Embryonic facial prominence (tissue), 1 donor: ENCODE measurements at regions not wholly inside any gene's neighbourhood (a gene's known extent, or its start where the extent isn't known, plus 50 kb on each side); places are given as distances from the start of the nearest gene placed in this dataset.

Experiments
- DNase-seq: peaks from one replicate; pipeline ENCODE4 v3.0.0-alpha.2; 2016; ENCODE audit errors: extremely low spot score

DNA sequence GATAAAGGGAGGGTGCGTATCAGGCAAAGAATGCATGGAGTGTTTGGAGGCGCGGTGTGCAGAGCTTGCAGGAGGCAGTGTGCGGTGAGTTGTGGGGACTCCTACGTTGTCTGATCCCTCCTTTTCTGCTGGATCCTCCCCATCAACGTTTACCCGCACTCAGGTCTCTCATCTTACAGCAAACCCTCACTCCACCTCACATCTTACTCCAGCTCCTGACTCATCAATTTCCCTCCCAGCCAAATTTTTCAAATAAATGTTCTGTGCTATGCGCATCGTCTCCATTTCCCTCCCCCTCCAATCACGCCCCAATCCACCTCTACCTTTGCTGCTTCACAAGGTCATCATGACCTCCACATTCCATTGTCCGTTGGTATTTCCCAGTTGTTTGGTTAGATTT lies 138.9 kb upstream of the KLF4 start:
- no peak for DNase-seq

DNA sequence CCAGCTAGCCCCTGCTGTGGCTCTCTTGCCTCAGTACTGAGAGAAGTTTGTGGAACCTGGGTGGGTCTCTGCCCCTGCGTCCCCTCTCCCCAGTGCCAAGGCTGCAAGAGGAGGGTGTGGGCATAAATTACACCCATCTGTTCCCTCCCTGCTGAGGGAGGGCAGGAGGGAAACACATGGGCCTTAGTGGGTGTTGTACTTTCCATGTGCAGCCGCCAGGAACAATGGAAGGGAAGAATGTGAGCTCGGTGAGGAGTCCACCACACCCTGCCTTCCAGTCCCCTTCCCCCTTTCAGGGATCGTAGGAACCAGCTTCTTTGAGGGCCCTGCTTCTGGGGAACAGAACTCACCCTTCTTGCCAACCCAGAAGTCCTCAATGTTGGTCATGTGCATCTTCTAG lies 138.2 kb upstream of the KLF4 start:
- no peak for DNase-seq

DNA sequence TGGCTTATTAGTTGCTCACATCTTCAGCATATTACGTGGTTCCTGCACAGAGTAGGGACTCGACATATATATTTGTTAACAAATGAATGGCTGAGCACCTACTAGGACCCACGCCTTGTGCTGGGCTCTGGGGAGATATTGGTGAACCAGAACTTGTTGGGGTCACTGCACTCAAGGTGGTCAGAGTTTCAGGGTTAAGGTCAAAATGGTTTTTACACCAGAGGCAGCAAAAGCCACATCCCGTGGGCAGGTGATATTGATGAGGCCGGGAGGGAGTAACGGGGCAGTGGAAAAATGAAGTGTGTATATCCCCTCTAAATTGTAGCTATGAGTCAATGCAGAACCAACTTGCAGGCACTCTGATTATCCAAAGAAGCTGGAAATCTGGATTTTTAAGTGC lies 136.5 kb upstream of the KLF4 start:
- no peak for DNase-seq

DNA sequence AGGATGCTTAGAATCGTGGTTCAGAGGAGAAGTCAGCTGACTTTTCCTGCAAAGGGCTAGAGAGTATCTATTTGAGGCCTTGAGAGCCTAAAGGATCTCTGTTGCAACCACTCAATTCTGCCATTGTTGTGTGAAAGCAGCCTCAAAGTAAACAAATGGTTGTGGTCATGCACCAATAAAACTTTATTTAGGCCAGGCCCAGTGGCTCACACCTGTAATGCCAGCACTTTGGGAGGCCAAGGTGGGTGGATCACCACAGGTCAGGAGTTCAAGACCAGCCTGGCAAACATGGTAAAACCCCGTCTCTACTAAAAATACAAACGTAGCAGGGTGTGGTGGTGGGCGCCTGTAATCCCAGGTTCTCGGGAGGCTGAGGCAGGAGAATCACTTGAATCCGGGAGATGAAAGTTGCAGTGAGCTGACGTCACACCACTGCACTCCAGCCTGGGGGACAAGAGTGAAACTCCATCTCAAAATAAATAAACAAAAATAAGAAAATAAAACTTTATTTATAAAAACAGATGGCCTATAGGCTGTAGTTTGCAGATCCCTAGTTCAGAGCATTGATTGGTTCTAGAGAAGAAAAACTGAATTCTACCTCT lies 135.9 kb upstream of the KLF4 start:
- DNase-seq = no peak

DNA sequence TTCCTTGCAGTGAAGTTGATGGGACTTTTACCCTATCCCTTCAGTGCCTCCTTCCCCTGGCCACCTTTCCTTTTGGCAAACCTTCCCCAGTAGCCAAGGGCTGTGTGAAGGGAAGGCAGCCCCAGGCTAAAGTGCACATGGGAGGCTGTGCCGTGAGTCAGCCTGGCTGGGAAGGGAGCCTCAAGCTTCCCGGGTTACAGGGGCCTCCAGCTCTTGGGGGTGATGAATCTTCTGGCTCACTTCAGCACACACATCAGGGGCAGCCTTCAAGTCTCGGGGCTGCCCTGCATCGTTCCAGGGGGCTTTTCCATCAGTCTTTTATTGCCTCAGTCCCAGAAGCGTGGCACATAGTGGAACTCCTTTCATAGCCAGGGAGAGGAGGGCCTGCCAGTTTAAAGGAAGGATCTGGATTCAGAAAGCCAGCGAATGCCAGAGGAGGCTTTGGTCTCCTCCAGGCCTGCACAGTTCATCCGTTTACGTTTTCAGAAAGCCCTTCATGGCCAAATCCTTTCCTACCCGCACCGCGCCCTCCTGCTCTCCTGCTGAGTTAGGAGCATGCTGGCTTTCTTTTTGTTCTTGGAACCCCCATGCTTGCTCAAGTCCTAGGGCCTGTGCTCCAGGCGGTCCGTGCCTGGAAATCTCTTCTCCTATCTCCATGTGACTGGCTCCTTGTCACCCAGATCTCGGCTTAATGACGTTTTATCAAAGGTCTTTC lies 134.8 kb upstream of the KLF4 start:
- DNase-seq = no peak

DNA sequence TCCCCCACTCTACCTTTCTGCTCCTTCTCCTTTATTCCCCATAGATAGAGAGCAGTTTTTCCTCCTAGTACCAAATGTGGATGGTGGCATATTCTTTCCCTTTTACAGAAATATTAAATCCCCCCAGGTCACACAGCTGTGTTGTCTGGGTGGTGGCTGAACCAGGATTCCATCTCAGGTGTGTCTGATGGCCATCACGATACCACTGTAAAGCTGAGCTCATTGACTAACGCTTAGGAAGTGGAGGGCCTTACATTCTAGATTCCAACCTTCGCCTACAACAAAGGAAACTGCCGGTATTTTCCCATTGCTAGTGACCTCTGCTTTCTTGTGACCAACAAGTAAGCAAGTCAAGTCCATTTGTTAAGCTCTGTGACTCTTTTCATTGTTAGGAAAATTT lies 131.9 kb upstream of the KLF4 start:
- DNase-seq = no peak

DNA sequence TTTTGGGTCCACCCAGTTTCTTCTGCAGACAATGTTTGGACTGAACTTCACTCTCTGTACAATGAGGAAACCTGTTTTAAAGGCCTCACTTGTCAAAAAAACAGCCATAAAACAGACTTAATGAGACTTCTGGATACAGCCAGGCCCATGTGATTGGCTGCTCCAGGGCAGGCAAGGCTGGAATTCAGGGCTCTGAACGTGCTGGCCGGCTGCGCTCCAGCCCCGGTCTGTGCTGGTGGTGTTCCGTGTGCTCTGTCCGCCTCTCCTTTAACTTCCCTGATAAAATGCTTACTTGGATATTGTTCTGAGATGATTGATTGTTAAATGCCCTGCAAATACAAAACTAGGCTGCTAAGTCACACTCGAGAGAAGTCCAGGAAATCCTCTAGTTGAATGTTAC lies 131.2 kb upstream of the KLF4 start:
- no peak for DNase-seq

DNA sequence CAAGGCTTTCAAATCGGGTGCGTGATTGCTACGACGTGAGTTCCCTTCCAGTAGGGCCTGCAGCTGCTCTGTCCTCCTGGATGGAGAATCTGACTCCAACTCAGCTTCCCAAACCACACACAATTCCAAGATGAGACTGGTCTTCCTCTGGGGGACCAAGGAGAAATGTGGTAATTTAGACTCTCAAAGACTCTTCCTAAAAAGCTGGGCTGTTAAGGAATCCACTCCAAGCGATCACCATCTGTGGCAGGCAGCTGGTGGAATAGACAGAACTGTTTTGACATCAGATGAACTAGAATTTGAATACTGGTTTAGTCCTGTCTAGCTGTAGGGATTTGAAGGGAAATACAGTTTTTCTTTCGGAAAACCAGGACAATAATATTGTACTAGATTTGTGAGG lies 130.7 kb upstream of the KLF4 start:
- DNase-seq = no peak

DNA sequence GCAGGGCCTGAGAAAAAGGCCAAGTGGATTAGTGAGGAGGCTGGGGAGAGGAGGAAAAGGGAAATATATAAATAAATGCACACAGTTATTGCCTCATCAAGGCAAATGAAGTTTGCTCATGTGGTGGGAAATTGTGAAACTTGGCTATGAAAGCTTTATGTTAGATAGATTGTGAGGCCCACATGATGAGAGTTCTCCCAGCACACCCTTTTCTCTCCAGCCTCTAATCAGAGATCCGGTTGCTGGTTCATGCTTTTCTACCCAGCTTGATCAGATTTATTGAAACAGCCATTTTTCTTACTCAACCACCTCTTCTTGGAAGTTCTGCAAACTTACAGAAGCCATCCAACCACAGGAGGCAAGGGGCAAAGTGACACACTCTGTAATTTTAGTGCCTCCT lies 125.8 kb upstream of the KLF4 start:
- DNase-seq = no peak

DNA sequence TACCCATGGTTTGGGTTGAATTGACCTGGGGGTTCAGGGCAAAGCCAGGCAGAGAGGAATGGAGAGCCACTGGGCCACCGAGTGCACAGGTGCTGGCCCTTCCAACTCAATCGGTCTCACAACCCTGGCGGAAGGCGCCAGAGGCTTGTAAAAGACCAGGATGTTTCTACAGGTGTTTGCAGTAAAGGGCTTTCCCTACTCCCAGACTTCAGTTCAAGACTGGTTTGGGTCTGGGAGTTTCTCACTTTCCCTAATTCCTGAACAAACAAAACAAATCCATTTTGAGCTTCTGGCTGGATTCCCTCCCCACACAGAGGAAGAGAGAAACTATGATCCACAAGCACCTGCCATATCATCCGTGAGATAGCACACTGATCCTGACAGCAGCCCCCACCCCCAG lies 125.2 kb upstream of the KLF4 start:
- DNase-seq = no peak

DNA sequence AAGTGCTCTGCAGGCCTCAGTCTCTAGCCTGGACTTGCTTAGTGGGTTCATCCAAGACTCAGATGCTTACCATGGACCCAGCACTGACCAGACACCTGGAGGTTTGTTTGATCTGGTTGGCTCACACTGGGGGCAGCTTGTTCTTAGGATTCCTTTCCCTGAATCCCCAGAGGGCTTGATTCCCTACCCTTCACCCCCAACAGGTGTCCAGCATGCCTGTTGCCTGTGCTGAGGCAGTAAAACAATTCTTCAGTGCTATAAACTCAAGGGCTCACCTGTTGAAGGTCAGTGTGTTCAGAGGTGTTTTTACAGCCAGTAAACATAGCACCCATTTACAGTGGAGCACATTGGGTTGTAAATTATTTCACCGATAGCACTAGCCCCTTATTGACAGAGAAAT lies 123.8 kb upstream of the KLF4 start:
- no peak for DNase-seq

DNA sequence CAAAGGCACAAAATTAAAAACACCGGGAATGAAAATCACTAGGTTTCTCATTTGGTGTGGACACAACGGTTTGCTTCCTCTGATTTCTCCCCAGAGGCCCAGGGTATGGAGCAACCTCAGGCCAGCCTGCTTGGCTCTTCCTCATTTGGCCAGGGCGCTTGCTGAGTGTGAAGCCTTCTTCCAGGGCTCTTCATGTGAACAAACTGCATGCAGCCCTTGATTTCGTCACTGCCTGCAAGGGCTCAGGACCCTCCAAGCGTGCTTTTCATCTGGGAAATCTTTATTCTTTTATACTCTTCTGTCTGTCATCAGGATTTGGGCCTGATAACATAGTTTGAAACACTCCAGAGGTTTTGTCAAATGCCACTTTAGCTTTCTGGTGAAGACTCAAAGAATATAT lies 122.6 kb upstream of the KLF4 start:
- DNase-seq = no peak

DNA sequence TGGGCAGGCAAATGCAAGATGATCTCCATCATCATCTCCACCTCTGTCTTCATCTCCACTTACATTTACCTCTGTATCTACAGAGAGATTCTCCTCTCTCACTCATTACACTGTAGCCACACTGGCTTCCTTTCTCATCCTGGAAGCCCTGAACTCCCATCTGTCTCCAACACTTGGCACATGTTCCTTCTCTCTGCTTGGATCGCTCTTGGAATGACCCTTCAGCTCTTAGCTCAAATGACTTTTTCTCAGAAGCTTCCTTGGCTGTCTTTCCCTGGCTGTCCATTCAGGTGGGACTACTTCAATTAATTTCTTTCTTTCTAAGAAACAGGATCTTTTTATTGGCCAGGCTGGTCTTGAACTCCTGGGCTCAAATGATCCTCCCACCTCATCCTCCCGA lies 120.0 kb upstream of the KLF4 start:
- DNase-seq = no peak

DNA sequence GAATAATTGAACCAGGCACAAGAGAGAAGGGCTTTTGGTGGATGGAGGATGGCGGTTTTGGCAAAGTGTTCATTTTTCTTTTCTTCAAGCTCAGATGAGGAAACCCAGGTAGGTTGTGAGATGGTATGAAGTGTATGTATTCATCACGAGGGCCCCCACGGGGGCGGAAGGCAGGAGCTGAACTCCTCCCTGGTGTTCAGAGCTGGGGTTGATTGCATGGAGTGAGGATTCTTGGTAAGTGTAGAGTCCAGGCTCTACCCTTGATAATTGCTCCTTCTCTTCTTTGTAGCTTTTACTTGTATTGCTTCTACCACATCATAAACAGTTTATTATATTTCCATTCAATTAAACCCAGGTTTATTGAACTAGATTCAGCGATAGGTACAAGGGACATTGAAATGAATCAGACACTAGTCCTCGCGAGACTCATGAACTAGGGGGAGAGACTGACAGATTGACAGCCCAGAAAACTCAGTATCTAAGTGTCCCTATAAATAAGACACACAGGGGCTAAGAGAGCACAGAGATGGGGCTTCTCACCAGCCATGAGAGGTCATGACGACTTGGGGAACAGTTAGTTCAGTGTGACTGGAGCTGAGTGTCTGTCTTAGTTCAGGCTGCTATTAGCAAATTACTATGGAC lies 116.7 kb upstream of the KLF4 start:
- DNase-seq = no peak

DNA sequence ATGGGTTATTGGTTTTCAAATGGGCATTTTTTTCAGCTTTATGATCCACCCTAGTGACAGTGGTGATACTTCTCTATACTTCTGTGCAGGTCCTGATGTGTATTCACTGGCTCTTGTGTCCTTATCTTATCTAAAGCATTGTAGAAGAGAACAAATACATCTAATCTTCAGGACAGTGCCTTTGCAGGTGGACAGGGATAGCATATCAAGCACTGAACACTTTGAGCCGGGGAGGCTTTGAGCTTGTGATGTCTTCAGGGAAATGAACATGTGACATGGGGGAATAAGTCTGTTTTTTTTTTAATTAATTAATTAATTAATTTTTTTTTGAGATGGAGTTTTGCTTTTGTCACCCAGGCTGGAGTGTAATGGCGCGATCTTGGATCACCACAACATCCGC lies 115.5 kb upstream of the KLF4 start:
- DNase-seq = no peak

DNA sequence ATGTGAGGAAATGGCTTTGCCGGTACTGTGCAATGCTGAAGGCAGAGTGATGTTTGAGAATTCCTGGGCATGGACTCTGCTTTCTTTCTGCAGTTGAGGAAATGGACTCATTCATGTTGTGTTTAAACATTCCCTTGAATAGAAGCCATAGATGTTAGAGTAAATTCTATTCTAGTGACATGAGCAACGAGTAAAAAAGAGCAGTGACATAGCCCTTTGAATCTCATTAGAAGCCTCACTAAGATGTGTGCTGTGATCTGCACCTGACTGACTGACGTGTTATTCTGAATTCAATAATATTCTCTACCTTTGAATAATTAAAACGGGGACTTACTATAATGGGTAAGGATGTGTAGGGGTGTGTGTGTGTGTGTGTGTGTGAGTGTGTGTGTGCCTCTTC lies 113.7 kb upstream of the KLF4 start:
- DNase-seq = no peak

DNA sequence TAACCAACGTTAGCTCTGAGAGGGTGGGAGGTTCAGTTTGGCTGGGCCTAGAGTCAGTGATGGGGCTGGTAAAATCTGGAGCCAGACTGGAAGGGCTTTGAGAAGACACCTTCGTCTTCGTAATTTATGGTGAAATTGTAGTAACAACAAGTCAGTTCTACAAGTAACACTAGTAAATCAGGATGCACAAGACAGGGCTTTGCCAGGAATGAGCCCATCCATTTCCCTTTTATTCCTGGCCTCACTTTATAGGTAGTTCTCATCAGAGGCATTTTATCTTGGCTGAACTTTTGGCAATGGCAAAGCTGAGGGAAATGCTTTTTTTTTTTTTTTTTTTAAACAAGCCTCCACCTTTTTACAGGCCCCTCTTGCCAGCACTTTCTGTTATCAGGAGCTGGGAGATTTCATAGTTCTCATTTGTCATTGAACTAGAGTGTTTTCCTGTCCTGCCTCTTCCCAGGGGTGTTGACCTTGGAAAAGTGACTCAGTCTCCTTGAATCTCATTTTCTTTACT lies 110.5 kb upstream of the KLF4 start:
- DNase-seq = no peak

DNA sequence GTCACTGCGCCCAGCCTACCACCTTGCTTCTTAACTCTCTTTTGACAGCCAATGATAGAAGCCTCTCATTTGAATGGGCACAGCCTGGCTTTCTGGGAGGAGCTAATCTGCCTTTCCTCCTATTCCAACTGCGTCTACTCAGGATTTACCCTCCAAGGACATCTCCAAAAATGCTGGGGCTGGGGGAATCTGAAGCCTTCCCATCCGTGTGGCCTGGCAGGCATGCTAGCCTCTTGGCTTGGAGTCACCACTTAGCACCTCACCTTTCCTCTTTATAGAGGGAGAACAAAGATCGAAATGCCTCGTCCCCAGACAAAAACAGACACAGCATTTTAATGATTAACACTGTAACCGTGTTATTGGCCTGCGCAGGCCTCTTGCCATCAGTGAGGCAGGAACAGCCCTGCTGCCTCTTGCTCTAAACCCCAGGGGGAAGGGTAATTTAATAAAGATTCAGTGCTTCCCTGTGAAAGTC lies 108.2 kb upstream of the KLF4 start:
- no peak for DNase-seq

DNA sequence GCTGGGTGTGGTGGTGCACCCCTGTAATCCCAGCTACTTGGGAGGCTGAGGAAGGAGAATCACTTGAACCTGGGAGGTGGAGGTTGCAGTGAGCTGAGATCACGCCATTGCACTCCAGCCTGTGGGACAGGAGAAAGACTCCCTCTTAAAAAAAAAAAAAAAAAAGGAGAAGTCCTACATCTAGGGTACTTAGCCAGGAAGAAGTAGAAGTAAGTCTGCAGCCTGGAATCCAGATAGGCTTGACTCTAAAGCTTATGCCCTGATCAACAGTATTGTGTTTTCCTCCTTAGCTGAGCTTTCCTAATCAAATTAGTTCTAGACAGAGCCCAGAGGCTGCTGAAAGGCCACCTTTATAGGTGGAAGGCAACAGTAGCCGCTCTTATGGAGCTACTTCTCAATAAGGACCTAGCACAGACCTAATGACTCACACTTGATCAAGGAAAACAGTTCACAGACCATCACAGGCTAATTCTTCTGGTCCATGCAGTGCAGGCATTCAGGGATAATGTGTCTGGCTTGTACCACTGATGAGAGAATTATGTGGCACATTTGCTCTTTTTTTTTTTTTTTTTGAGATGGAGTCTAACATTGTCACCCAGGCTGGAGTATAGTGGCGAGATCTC lies 105.5 kb upstream of the KLF4 start:
- DNase-seq = no peak

DNA sequence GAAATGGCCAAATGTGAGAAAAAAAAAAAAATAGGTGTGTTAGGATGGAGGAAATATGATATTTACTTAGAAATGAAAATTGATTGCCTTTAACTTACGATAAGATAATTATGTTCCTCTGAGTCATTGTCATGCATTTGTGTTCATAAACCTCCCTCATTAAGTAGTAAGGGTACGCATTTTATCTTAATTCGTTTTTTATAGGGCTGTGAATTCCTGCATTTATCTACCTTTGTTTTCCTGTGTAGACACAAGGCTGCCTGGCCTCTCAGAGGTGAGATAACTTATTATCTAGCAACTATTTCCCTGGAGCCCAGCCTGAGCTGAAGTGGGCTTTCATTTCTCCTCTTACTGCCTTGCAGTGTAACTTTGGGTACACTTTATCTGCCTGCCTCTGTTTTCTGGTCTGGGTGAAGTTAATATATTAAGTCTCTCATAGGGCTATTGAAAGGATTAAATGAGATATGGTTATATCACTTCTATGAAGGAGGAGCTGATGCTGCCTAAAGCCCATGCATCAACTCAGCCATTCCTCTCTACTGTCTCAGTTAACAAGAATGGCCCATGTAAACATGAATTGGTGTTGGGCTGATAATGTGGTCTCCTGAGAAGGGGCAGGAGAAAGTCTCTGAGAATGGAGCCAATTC lies 103.8 kb upstream of the KLF4 start:
- DNase-seq = no peak

DNA sequence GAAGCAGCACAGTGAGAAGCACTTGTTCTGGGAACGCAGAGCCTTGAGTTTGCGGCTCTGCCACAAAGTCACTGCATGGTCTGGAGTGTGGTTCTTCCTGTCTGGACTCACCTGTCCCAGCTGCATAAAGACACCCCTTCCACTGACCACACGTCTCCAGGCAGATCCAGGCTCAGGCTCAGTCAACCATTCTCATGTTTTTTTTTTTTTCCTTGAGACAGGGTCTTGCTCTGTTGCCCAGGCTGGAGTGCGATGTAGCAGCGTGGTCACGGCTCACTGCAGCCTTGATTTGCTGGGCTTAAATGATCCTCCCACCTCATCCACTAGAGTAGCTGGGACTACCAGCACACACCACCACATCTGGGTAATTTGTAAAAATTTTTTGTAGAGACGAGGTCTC lies 102.9 kb upstream of the KLF4 start:
- no peak for DNase-seq

DNA sequence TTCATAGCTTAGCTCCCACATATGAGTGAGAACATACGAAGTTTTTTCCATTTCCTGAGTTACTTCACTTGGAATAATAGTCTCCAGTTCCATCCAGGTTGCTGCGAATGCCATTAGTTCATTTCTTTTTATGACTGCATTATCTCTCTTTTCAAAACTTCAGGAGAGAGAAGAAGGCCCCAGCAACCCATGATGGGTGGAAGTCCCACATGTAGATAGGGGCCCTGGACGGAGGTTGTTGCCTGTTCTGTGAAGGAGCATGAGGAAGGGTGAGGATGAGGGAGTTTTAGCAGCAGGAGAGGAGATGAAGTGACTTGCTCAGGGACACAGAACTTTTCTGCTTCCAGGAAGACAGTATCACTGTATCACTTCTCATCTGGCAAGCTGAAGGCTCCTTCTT lies 102.2 kb upstream of the KLF4 start:
- no peak for DNase-seq
